HG03432 (cell line): ENCODE measurements at regions not wholly inside any gene's neighbourhood (a gene's known extent, or its start where the extent isn't known, plus 50 kb on each side); places are given as distances from the start of the nearest gene placed in this dataset.

Experiments used
- ATAC-seq: cut with Tn5 transposase; IDR thresholded peaks from one replicate; pipeline ENCODE4 v1.9.1; 2021; ENCODE audit warnings: mild to moderate bottlenecking, moderate library complexity; ENCODE audit not compliant: unreplicated experiment

DNA sequence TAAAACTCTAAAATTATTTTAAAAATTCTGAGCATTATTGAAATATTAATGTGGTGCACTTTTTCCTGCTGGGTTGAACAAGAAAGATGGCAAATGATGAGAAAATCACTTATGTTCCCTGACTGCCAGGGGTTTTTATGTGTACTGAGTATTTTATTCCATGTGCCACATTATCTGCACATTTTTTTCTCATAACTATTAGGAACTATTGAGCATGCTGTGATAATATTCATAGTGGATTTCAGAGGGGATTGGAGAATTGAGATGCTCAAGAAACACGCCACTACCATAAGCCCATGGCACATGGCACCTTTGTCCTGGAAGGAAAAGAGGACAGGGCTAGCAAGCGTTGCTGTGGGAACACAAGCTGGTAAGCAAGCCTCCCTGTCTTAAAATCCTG lies 478.5 kb upstream of the GYPC start:
- ATAC-seq = no peak

- ATAC-seq = no peak
Measured at GRCh38 chr2:126187668-126188067, 468.3 kb upstream of the GYPC start.

- no peak for ATAC-seq
Measured at GRCh38 chr2:126189527-126189926, 466.4 kb upstream of the GYPC start.

DNA sequence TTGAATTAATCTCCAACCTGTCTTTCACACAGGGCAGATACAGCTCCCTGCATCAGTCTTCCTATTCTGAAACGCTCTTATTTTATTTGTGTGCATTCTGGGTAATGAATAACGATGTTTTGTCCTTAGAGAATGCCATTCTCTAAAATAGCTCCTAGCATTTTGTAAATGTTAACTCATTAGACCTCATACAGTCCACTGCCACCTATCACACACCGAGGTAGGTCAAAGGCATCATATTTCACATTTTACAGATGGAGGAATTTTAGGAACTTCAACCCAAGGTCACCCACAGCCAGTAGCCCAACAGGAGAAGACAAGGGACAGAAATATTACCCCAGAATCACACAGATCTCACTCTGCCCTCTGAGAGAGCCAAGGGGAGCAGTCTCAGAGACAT lies 455.4 kb upstream of the GYPC start:
- no peak for ATAC-seq

GRCh38 chr2:126208266-126208665 lies 447.7 kb upstream of the GYPC start:
- no peak for ATAC-seq

- ATAC-seq = no peak
Measured at GRCh38 chr2:126212735-126213134, 443.2 kb upstream of the GYPC start.

DNA sequence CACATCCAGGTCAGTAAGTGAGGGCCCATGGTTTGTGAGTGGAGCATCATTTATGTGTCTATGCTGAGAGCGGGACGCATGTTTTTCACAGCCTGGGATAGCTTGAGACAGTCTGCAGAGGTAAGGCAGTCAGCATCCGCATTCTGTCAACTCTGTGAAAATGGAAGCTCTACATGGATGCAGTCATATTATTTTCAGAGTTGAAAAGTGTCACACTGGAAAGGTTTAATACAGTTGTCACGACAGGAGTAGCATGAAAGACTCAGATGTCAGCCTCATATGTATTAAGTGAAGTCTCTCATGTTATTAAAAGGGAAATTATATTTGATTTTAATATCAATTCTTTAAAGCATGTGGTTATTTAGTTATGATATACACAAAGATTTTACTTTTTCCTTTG lies 436.9 kb upstream of the GYPC start:
- no peak for ATAC-seq

DNA sequence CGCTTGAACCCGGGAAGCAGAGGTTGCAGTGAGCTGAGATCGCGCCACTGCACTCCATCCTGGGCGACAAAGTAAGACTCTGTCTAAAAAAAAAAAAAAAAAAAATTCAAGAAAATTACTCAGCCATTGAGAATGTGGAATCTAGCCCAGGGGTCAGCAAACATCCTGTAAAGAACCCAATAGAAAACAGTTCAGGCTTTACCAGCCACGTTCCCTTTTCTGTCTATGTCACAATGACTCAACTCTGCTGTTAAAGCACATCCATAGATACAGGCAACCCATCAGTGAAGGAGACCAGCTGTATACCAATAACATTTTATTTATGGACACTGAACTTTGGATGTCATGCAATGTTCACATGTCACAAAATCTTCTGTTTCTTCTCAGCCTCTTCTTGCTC lies 435.6 kb upstream of the GYPC start:
- ATAC-seq = no peak

DNA sequence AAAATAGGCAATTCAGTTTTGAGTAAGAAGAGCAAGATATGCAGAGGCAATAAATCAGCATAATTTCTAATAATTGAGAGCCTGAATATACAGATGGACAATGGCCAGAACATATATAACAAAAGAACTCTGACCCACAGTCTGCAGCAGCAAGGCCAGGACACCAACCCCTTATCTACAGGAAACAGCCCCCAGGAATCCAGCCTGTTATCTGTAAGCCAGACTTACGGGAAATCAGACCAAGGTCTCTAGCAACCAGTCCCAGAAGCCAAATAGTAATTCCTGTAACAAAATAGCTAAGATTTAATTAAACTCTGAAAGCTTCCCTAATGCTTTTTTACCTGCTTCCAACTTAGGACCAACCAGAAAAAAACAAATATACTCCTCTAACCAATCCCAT lies 434.5 kb upstream of the GYPC start:
- no peak for ATAC-seq

DNA sequence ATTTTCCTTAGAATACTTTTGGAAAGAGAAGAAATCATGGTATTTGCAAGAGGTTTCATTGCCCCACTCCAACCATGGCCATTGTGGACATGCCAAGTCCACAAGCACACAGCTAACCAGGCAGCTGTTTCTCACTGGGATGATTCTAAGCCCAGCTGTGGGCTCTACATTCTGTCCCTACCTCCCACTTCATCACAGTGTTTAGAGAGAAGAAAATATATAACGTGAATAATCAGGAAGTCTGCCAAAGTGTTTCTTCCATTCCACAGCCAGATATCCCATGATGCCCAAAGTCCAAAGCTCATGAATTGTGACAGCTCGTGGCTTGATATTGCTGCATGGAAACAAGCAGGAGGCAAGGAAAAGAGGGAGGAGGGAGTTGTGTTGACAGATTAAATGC lies 433.7 kb upstream of the GYPC start:
- ATAC-seq = no peak

GRCh38 chr2:126224776-126225175 lies 431.2 kb upstream of the GYPC start:
- ATAC-seq = no peak

- ATAC-seq = no peak
Measured at GRCh38 chr2:126227250-126227649, 428.7 kb upstream of the GYPC start.

- ATAC-seq = no peak
Measured at GRCh38 chr2:126228531-126228930, 427.4 kb upstream of the GYPC start.

DNA sequence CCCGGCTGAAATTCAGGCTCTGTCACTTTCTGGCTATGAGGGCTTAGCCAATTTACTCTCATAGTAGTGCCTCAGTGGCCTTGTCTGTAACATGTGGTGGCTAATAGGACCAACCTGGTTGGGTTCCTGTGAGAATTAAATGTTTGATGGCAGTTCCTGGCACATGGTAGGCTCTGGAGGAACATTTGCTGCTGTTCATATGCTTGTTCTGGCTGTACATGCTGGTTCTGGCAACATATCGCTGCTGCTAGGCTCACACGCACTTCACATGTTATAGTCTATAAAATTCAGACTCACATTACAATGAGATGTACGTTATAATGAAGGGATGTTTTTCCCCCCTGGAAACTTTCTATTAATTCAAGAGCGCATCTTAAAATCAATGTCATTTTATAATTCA lies 417.7 kb upstream of the GYPC start:
- ATAC-seq = no peak

DNA sequence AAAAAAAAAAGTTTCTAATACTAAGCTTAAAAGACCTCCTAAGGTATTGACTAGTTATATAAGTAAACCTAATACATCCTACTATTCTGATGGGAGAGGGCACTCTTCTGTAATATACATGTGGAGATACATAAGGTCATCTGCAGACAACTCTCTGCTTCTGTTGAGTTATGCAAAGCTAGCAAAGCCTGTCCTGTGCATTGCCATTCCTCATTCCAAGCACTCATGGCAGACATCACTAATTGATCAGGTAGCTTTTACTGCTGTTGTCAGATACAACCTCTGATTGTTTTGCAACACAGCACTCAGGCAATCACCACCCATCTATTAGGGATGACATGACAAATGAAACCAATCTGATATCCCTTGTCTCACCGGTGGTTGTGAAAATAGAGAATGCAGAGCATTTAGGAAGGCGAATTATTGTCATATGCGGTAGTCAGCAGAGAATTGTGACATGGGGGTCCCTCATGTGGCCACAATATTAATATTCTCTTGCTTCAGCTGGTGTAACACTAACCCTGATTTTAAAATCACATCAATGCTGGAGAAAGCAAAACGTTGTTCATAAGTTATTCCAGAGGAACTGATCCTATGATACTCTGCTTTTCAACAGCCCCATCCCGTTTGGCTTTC lies 416.5 kb upstream of the GYPC start:
- ATAC-seq = no peak

DNA sequence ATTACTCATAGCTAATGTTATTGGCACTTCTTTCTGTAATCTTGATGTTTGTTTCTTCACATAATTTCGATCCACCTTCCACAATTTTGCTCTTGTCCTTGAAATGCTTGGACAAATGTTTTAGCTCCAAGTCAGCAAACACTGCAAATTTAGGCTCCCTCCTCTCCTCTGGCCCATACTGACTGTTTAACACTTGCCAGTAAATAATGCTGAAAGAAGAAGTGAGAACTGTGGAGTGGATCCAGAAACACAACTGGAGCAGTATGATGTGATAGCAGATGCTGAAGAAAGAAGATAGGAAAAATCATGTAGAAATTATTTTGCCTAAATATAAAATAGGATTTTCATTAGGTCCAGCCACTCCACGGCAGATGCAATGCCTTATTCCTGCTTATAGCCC lies 415.0 kb upstream of the GYPC start:
- ATAC-seq = no peak

DNA sequence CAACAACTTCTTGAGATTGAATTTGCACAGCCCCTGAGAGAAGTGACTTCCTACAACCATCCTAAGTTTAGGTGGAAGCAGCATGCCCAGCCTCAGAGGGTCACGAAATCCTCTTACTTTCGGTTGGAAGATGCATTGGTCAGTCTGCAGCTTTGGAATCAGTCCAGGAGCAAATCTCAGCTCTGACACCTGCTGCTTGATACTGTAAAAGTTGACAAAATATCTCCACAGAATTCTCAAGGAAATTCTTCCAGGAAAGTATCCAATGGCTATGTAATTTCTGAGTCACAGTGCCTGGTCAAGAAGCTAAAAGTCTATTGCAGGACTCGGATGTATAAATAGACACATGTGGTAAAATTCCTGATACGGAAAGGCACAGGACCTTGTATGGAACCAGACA lies 414.5 kb upstream of the GYPC start:
- no peak for ATAC-seq

GRCh38 chr2:126244937-126245336 lies 411.0 kb upstream of the GYPC start:
- ATAC-seq = no peak

DNA sequence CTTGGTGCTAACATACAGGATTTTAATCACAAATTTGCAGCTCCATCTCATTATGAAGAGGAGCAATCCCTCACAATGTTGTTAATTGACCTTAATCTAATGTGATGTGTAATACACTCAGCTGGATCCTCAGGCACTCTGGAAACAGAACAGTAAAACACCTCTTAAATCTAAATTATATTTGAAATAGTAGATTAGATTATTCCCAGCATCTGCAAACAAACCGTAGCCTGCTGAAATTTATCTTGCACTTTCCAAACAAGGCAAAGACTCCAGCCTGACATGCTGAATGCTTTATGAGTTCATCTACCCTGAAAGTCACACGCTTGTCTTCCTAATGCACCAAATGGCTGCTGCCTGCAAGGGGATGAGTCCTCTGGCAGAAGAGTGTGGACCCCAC lies 402.3 kb upstream of the GYPC start:
- ATAC-seq = no peak

GRCh38 chr2:126264625-126265024 lies 391.3 kb upstream of the GYPC start:
- no peak for ATAC-seq

DNA sequence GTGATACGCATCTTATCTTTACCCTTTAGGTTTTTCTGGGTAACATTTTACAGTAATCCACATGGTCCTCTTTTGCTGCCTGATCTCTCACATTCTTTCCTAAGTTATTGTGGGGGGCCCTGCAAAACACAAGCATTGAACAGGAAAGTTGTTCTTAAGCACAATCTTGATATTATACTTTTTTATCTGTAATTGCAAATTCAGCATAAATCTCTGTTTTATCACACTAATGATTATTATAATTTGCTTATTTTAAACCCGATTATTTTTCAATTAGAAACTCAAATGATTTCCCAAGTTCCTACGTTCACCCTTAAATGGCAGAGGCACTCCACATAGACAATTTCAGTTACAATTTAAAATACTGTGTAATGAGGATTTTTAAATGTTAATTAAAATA lies 386.0 kb upstream of the GYPC start:
- ATAC-seq = no peak

- no peak for ATAC-seq
Measured at GRCh38 chr2:126270587-126270986, 385.4 kb upstream of the GYPC start.

DNA sequence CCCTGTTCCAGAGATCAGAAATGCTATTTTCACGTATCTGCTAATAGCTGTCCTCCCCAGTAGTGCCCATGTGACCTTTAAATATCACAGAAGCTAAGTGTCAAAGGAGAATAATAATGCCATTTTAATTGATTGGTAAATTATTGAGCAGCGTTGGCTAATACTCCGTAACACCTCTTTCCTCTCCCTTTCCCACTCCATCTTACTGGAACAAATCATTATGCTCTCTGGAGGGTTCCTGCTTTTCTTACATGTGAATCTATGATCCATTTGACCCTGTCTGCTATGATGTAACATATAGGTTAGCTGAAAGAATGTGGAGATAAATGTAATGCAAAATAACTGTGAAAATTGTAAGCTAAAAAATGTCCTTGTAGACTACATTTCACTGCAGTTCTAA lies 383.6 kb upstream of the GYPC start:
- no peak for ATAC-seq

DNA sequence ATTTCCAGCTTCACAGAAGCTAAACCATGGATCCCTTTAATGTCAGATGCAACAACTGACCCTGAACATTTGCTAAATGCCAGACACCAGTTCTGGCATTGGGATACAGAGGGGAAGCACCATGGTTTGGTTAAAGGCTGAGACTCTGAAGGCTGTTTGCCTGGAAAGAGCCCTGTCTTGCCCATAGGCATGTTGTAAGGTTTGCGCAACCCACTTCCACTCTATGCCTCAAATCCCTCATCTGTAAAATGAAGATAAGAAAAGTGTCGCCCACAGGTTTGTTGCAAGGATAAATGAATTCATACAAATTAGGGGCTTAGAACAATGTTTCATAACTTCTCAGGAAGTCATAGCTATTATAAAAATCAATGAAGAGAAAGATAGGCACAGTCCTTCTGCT lies 380.9 kb upstream of the GYPC start:
- ATAC-seq = no peak
